ENCODE measurements at regions not wholly inside any gene's neighbourhood (a gene's known extent, or its start where the extent isn't known, plus 50 kb on each side); places are given as distances from the start of the nearest gene placed in this dataset.

DNA sequence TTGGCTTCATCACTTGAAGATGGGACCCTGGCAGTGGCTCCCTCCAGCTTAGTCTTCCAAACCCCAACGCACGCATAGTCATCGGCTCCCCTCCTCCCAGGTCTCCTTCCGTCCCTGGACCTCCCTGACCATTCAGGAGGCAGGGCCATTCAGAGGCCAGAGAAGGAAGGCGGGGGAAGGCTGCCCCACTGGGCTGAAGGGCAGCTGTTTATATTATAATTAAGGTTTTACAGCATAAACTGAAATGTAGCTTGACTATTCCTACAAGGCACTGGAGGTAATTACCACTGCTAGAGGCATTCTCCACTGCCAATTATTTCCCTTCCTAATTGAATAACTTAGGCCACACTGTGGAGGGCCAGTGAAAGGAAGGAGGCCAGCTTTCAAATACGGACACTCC lies 170.6 kb upstream of the PROX1 start:
- WGBS, 2 experiments (ENCODE audit: low coverage in 1 of 2, low lambda C conversion rate in 2 of 2, missing lambda C conversion rate in 2 of 2) = 42 to 45% methylated on average over 6 of the region's 6 CpGs
- Histone ChIP-seq H3K9me3 (ENCODE audit: low read depth) (no peaks in the 10 kb centered on the region), H2AFZ (no peak overlapping the region), H3K36me3 (ENCODE audit: low read depth) (no peaks in the 10 kb centered on the region), H3K4me2 (ENCODE audit: unreplicated experiment) (no peak overlapping the region), H3K4me1 (ENCODE audit: insufficient read depth) (no peaks in the 10 kb centered on the region), H3K9me2 (ENCODE audit: insufficient read depth) (no peaks in the 10 kb centered on the region), H3K4me3 (no peak overlapping the region), H3K9ac (no peak overlapping the region), H4K20me1 (ENCODE audit: insufficient read depth) (no peaks in the 10 kb centered on the region), H3K79me2 (ENCODE audit: insufficient read depth) (no peaks in the 10 kb centered on the region), H3K27ac (no peak overlapping the region), H3F3A (ENCODE audit: insufficient read depth) (no peaks in the 10 kb centered on the region), H3K27me3 (replicated peaks; ENCODE audit: insufficient read depth) (no peaks in the 10 kb centered on the region)
- DNase-seq = no peak
- no peak for TF ChIP-seq EZH2phosphoT487 (IDR thresholded peaks at IDR 0.05; ENCODE audit: insufficient read depth, low read depth)
- TF ChIP-seq EZH2 (IDR thresholded peaks at IDR 0.05; ENCODE audit: insufficient read depth, poor library complexity, severe bottlenecking) = no peak
- in situ Hi-C loops (cut with MboI) = no loop called here

- H3K36me3 ChIP-seq (ENCODE audit: low read depth) = no peaks in the 10 kb centered on the region
- no peak for DNase-seq
- no peaks in the 10 kb centered on the region for H3K9me2 ChIP-seq (ENCODE audit: insufficient read depth)
- no peaks in the 10 kb centered on the region for H3K4me1 ChIP-seq (ENCODE audit: insufficient read depth)
- H3K4me2 ChIP-seq (ENCODE audit: unreplicated experiment) = no peak overlapping the region
- TF ChIP-seq EZH2 (IDR thresholded peaks at IDR 0.05; ENCODE audit: insufficient read depth, poor library complexity, severe bottlenecking) (no peak), EZH2phosphoT487 (IDR thresholded peaks at IDR 0.05; ENCODE audit: insufficient read depth, low read depth) (no peak)
- H3K79me2 ChIP-seq (ENCODE audit: insufficient read depth) = no peaks in the 10 kb centered on the region
- H3K27me3 ChIP-seq (replicated peaks; ENCODE audit: insufficient read depth) = no peaks in the 10 kb centered on the region
- in situ Hi-C loops (cut with MboI) = no loop called here
- H3F3A ChIP-seq (ENCODE audit: insufficient read depth) = no peaks in the 10 kb centered on the region
- 26 to 36% methylated on average over 9 of the region's 9 CpGs for WGBS, 2 experiments (ENCODE audit: low coverage in 1 of 2, low lambda C conversion rate in 2 of 2, missing lambda C conversion rate in 2 of 2)
- H2AFZ ChIP-seq = no peak overlapping the region
- H3K4me3 ChIP-seq = no peak overlapping the region
- no peak overlapping the region for H3K9ac ChIP-seq
- no peak overlapping the region for H3K27ac ChIP-seq
- H4K20me1 ChIP-seq (ENCODE audit: insufficient read depth) = no peaks in the 10 kb centered on the region
- H3K9me3 ChIP-seq (ENCODE audit: low read depth) = no peaks in the 10 kb centered on the region
Observed at GRCh38 chr1:213820362-213821149, 167.2 kb upstream of the PROX1 start.

DNA sequence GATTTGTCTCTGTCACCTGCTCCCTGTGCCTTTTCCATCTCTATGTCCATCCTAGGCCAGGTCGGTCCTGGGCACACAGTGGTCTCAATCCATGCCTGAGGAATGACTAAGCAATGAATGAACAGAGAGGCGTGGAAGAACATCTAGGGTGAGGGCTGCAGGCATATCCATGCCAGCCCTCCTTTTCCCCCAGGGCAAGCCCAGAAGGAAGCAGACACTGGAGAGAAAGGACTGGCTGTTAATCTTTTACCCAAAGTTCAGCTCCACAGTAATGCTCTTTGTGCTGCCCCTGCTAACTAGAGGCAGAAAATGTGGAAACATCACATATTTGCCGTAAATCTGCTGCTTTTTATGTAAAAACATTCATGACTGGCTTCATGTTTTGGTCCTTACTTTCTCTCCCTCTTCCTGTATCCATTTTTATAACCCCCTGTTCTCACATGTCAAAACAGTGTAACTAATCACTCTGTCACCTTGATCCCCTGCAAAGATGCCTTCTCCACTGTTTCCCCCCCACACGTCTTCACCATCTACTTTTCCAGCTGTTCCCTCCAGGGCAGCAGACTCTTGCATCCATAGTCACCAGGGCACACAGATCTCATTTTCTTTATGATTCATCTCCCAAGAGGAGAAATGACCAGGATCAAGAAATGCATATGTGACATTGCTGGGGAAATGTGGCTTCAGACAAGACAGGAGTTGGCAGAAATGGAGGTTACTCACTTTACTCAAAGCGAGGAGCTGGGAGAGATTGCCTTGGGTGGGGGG lies 166.4 kb upstream of the PROX1 start:
- H3K27ac ChIP-seq = no peak overlapping the region
- no peaks in the 10 kb centered on the region for H3K27me3 ChIP-seq (replicated peaks; ENCODE audit: insufficient read depth)
- no peak for DNase-seq
- no peaks in the 10 kb centered on the region for H3K79me2 ChIP-seq (ENCODE audit: insufficient read depth)
- H3K4me3 ChIP-seq = no peak overlapping the region
- H3K4me1 ChIP-seq (ENCODE audit: insufficient read depth) = no peaks in the 10 kb centered on the region
- H3K9me2 ChIP-seq (ENCODE audit: insufficient read depth) = no peaks in the 10 kb centered on the region
- no peaks in the 10 kb centered on the region for H4K20me1 ChIP-seq (ENCODE audit: insufficient read depth)
- no peak for TF ChIP-seq EZH2 (IDR thresholded peaks at IDR 0.05; ENCODE audit: insufficient read depth, poor library complexity, severe bottlenecking)
- TF ChIP-seq EZH2phosphoT487 (IDR thresholded peaks at IDR 0.05; ENCODE audit: insufficient read depth, low read depth) = no peak
- H2AFZ ChIP-seq = no peak overlapping the region
- H3K9ac ChIP-seq = no peak overlapping the region
- H3K4me2 ChIP-seq (ENCODE audit: unreplicated experiment) = no peak overlapping the region
- no peaks in the 10 kb centered on the region for H3K36me3 ChIP-seq (ENCODE audit: low read depth)
- no peaks in the 10 kb centered on the region for H3K9me3 ChIP-seq (ENCODE audit: low read depth)
- H3F3A ChIP-seq (ENCODE audit: insufficient read depth) = no peaks in the 10 kb centered on the region
- 11 to 14% methylated on average over 5 of the region's 5 CpGs for WGBS, 2 experiments (ENCODE audit: low coverage in 1 of 2, low lambda C conversion rate in 2 of 2, missing lambda C conversion rate in 2 of 2)
- in situ Hi-C loops (cut with MboI) = no loop called here

- TF ChIP-seq EZH2phosphoT487 (IDR thresholded peaks at IDR 0.05; ENCODE audit: insufficient read depth, low read depth) (no peak), EZH2 (IDR thresholded peaks at IDR 0.05; ENCODE audit: insufficient read depth, poor library complexity, severe bottlenecking) (no peak)
- DNase-seq = no peak
- no peaks in the 10 kb centered on the region for H3K9me3 ChIP-seq (ENCODE audit: low read depth)
- no peak overlapping the region for H2AFZ ChIP-seq
- H3K4me2 ChIP-seq (ENCODE audit: unreplicated experiment) = no peak overlapping the region
- H3K36me3 ChIP-seq (ENCODE audit: low read depth) = no peaks in the 10 kb centered on the region
- H3K27me3 ChIP-seq (replicated peaks; ENCODE audit: insufficient read depth) = no peaks in the 10 kb centered on the region
- no peak overlapping the region for H3K4me3 ChIP-seq
- H3K4me1 ChIP-seq (ENCODE audit: insufficient read depth) = no peaks in the 10 kb centered on the region
- 0% methylated on average over 1 of the region's 1 CpG for WGBS, 2 experiments (ENCODE audit: low coverage in 1 of 2, low lambda C conversion rate in 2 of 2, missing lambda C conversion rate in 2 of 2)
- no peak overlapping the region for H3K27ac ChIP-seq
- in situ Hi-C loops (cut with MboI) = no loop called here
- H4K20me1 ChIP-seq (ENCODE audit: insufficient read depth) = no peaks in the 10 kb centered on the region
- no peaks in the 10 kb centered on the region for H3K9me2 ChIP-seq (ENCODE audit: insufficient read depth)
- no peaks in the 10 kb centered on the region for H3K79me2 ChIP-seq (ENCODE audit: insufficient read depth)
- no peaks in the 10 kb centered on the region for H3F3A ChIP-seq (ENCODE audit: insufficient read depth)
- no peak overlapping the region for H3K9ac ChIP-seq
Observed at GRCh38 chr1:213821943-213822334, 165.8 kb upstream of the PROX1 start.

Data from GM23248 (cell line).